ENCODE measurements at regions not wholly inside any gene's neighbourhood (a gene's known extent, or its start where the extent isn't known, plus 50 kb on each side); places are given as distances from the start of the nearest gene placed in this dataset.
"Not testable (repeated sequence)": the region's sequence is repeated elsewhere in the genome, so short reads cannot be mapped to it uniquely, and the experiment has no call there.

- no peaks in the 10 kb centered on the region for H3K9me3 ChIP-seq (ENCODE audit: control insufficient read depth, low read length)
- H3K4me1 ChIP-seq (ENCODE audit: control insufficient read depth, insufficient read depth, low read length, poor library complexity, severe bottlenecking), result no peaks in the 10 kb centered on the region
- H3K27me3 ChIP-seq (replicated peaks; ENCODE audit: control insufficient read depth, insufficient read depth, low read length, poor library complexity, severe bottlenecking), result no peaks in the 10 kb centered on the region
- H3K4me3 ChIP-seq (ENCODE audit: insufficient read depth, low read depth, low read length, poor library complexity, severe bottlenecking), result no peak overlapping the region
- no peak for DNase-seq
- H3K27ac ChIP-seq (ENCODE audit: insufficient read depth, low read length, poor library complexity, severe bottlenecking), result no peak overlapping the region
- H3K36me3 ChIP-seq (ENCODE audit: control insufficient read depth, insufficient read depth, low read length), result no peaks in the 10 kb centered on the region
Measured at GRCh38 chr2:128611421-128612320, 293.0 kb upstream of the HS6ST1 start.

- Histone ChIP-seq H3K4me3 (ENCODE audit: insufficient read depth, low read depth, low read length, poor library complexity, severe bottlenecking) (no peak overlapping the region), H3K27ac (ENCODE audit: insufficient read depth, low read length, poor library complexity, severe bottlenecking) (no peak overlapping the region), H3K36me3 (ENCODE audit: control insufficient read depth, insufficient read depth, low read length) (no peaks in the 10 kb centered on the region), H3K9me3 (ENCODE audit: control insufficient read depth, low read length) (no peaks in the 10 kb centered on the region), H3K27me3 (replicated peaks; ENCODE audit: control insufficient read depth, insufficient read depth, low read length, poor library complexity, severe bottlenecking) (no peaks in the 10 kb centered on the region), H3K4me1 (ENCODE audit: control insufficient read depth, insufficient read depth, low read length, poor library complexity, severe bottlenecking) (no peaks in the 10 kb centered on the region)
- no peak for DNase-seq
Measured at GRCh38 chr2:128612628-128613027, 294.0 kb upstream of the HS6ST1 start.

GRCh38 chr2:128613351-128613750, 294.7 kb upstream of the HS6ST1 start:
- H3K4me3 ChIP-seq (ENCODE audit: insufficient read depth, low read depth, low read length, poor library complexity, severe bottlenecking), result no peak overlapping the region
- H3K36me3 ChIP-seq (ENCODE audit: control insufficient read depth, insufficient read depth, low read length), result no peaks in the 10 kb centered on the region
- H3K9me3 ChIP-seq (ENCODE audit: control insufficient read depth, low read length), result no peaks in the 10 kb centered on the region
- H3K27ac ChIP-seq (ENCODE audit: insufficient read depth, low read length, poor library complexity, severe bottlenecking), result no peak overlapping the region
- H3K27me3 ChIP-seq (replicated peaks; ENCODE audit: control insufficient read depth, insufficient read depth, low read length, poor library complexity, severe bottlenecking), result no peaks in the 10 kb centered on the region
- DNase-seq, result no peak
- H3K4me1 ChIP-seq (ENCODE audit: control insufficient read depth, insufficient read depth, low read length, poor library complexity, severe bottlenecking), result no peaks in the 10 kb centered on the region

GRCh38 chr2:128613876-128614275, 295.2 kb upstream of the HS6ST1 start:
- Histone ChIP-seq H3K36me3 (ENCODE audit: control insufficient read depth, insufficient read depth, low read length) (no peaks in the 10 kb centered on the region), H3K4me3 (ENCODE audit: insufficient read depth, low read depth, low read length, poor library complexity, severe bottlenecking) (no peak overlapping the region), H3K9me3 (ENCODE audit: control insufficient read depth, low read length) (no peaks in the 10 kb centered on the region), H3K4me1 (ENCODE audit: control insufficient read depth, insufficient read depth, low read length, poor library complexity, severe bottlenecking) (no peaks in the 10 kb centered on the region), H3K27me3 (replicated peaks; ENCODE audit: control insufficient read depth, insufficient read depth, low read length, poor library complexity, severe bottlenecking) (no peaks in the 10 kb centered on the region), H3K27ac (ENCODE audit: insufficient read depth, low read length, poor library complexity, severe bottlenecking) (no peak overlapping the region)
- DNase-seq, result no peak

GRCh38 chr2:128614907-128615306, 296.2 kb upstream of the HS6ST1 start:
- DNase-seq, result not testable (repeated sequence)

GRCh38 chr2:128615571-128615970, 296.9 kb upstream of the HS6ST1 start:
- H3K36me3 ChIP-seq (ENCODE audit: control insufficient read depth, insufficient read depth, low read length), result no peaks in the 10 kb centered on the region
- no peak overlapping the region for H3K4me3 ChIP-seq (ENCODE audit: insufficient read depth, low read depth, low read length, poor library complexity, severe bottlenecking)
- H3K4me1 ChIP-seq (ENCODE audit: control insufficient read depth, insufficient read depth, low read length, poor library complexity, severe bottlenecking), result no peaks in the 10 kb centered on the region
- no peaks in the 10 kb centered on the region for H3K9me3 ChIP-seq (ENCODE audit: control insufficient read depth, low read length)
- DNase-seq, result no peak
- H3K27ac ChIP-seq (ENCODE audit: insufficient read depth, low read length, poor library complexity, severe bottlenecking), result no peak overlapping the region
- H3K27me3 ChIP-seq (replicated peaks; ENCODE audit: control insufficient read depth, insufficient read depth, low read length, poor library complexity, severe bottlenecking), result no peaks in the 10 kb centered on the region

More at GRCh38 chr2:128614907-128615306, 296.2 kb upstream of the HS6ST1 start:
- not testable (repeated sequence) for H3K4me3 ChIP-seq (ENCODE audit: insufficient read depth, low read depth, low read length, poor library complexity, severe bottlenecking); H3K36me3 ChIP-seq (ENCODE audit: control insufficient read depth, insufficient read depth, low read length); H3K27me3 ChIP-seq (replicated peaks; ENCODE audit: control insufficient read depth, insufficient read depth, low read length, poor library complexity, severe bottlenecking); H3K4me1 ChIP-seq (ENCODE audit: control insufficient read depth, insufficient read depth, low read length, poor library complexity, severe bottlenecking); H3K27ac ChIP-seq (ENCODE audit: insufficient read depth, low read length, poor library complexity, severe bottlenecking); H3K9me3 ChIP-seq (ENCODE audit: control insufficient read depth, low read length)

- Histone ChIP-seq H3K27me3 (replicated peaks; ENCODE audit: control insufficient read depth, insufficient read depth, low read length, poor library complexity, severe bottlenecking) (no peaks in the 10 kb centered on the region), H3K36me3 (ENCODE audit: control insufficient read depth, insufficient read depth, low read length) (no peaks in the 10 kb centered on the region), H3K27ac (ENCODE audit: insufficient read depth, low read length, poor library complexity, severe bottlenecking) (no peak overlapping the region), H3K9me3 (ENCODE audit: control insufficient read depth, low read length) (no peaks in the 10 kb centered on the region), H3K4me1 (ENCODE audit: control insufficient read depth, insufficient read depth, low read length, poor library complexity, severe bottlenecking) (no peaks in the 10 kb centered on the region), H3K4me3 (ENCODE audit: insufficient read depth, low read depth, low read length, poor library complexity, severe bottlenecking) (no peak overlapping the region)
- DNase-seq, result no peak
Measured at GRCh38 chr2:128617029-128617590, 298.4 kb upstream of the HS6ST1 start.

- DNase-seq, result no peak
- H3K9me3 ChIP-seq (ENCODE audit: control insufficient read depth, low read length), result no peaks in the 10 kb centered on the region
- no peaks in the 10 kb centered on the region for H3K4me1 ChIP-seq (ENCODE audit: control insufficient read depth, insufficient read depth, low read length, poor library complexity, severe bottlenecking)
- H3K27me3 ChIP-seq (replicated peaks; ENCODE audit: control insufficient read depth, insufficient read depth, low read length, poor library complexity, severe bottlenecking), result no peaks in the 10 kb centered on the region
- no peaks in the 10 kb centered on the region for H3K36me3 ChIP-seq (ENCODE audit: control insufficient read depth, insufficient read depth, low read length)
- H3K4me3 ChIP-seq (ENCODE audit: insufficient read depth, low read depth, low read length, poor library complexity, severe bottlenecking), result no peak overlapping the region
- no peak overlapping the region for H3K27ac ChIP-seq (ENCODE audit: insufficient read depth, low read length, poor library complexity, severe bottlenecking)
Measured at GRCh38 chr2:128617661-128618060, 299.0 kb upstream of the HS6ST1 start.

GRCh38 chr2:128618642-128619041, 300.0 kb upstream of the HS6ST1 start:
- Histone ChIP-seq H3K9me3 (ENCODE audit: control insufficient read depth, low read length) (no peaks in the 10 kb centered on the region), H3K27me3 (replicated peaks; ENCODE audit: control insufficient read depth, insufficient read depth, low read length, poor library complexity, severe bottlenecking) (no peaks in the 10 kb centered on the region), H3K27ac (ENCODE audit: insufficient read depth, low read length, poor library complexity, severe bottlenecking) (no peak overlapping the region), H3K36me3 (ENCODE audit: control insufficient read depth, insufficient read depth, low read length) (no peaks in the 10 kb centered on the region), H3K4me1 (ENCODE audit: control insufficient read depth, insufficient read depth, low read length, poor library complexity, severe bottlenecking) (no peaks in the 10 kb centered on the region), H3K4me3 (ENCODE audit: insufficient read depth, low read depth, low read length, poor library complexity, severe bottlenecking) (no peak overlapping the region)
- DNase-seq, result no peak
